ENCODE measurements at regions not wholly inside any gene's neighbourhood (a gene's known extent, or its start where the extent isn't known, plus 50 kb on each side); places are given as distances from the start of the nearest gene placed in this dataset.
"Not testable (repeated sequence)": the region's sequence is repeated elsewhere in the genome, so short reads cannot be mapped to it uniquely, and the experiment has no call there.

- DNase-seq (ENCODE audit: low spot score): no peak
Observed at GRCh38 chr22:23380911-23381310, 199.2 kb downstream of the IGLL1 start.

- DNase-seq (ENCODE audit: low spot score): no peak
Observed at GRCh38 chr22:23380230-23380573, 199.9 kb downstream of the IGLL1 start.

GRCh38 chr22:23379540-23380229, 199.4 kb downstream of the BCR start:
- not testable (repeated sequence) for DNase-seq (ENCODE audit: low spot score)

GRCh38 chr22:23377767-23378166, 197.5 kb downstream of the BCR start:
- DNase-seq (ENCODE audit: low spot score): no peak

- DNase-seq (ENCODE audit: low spot score): no peak
Observed at GRCh38 chr22:23376256-23376655, 195.9 kb downstream of the BCR start.

- no peak for DNase-seq (ENCODE audit: low spot score)
Observed at GRCh38 chr22:23375031-23375827, 194.9 kb downstream of the BCR start.

GRCh38 chr22:23373601-23374000, 193.3 kb downstream of the BCR start:
- no peak for DNase-seq (ENCODE audit: low spot score)

- DNase-seq (ENCODE audit: low spot score): no peak
Observed at GRCh38 chr22:23370251-23370650, 189.9 kb downstream of the BCR start.

- no peak for DNase-seq (ENCODE audit: low spot score)
Observed at GRCh38 chr22:23369054-23369685, 188.9 kb downstream of the BCR start.

Data from Ammon's horn (tissue), 1 donor.